CD4-positive, alpha-beta T cell treated with Interleukin-17A for 4 hours (primary cell): ENCODE measurements at regions not wholly inside any gene's neighbourhood (a gene's known extent, or its start where the extent isn't known, plus 50 kb on each side); places are given as distances from the start of the nearest gene placed in this dataset.
A peak's percentile ranks its signal among the peaks of the same experiment; 100 is the strongest.
"Not testable (repeated sequence)": the region's sequence is repeated elsewhere in the genome, so short reads cannot be mapped to it uniquely, and the experiment has no call there.

ENCODE experiments used
- DNase-seq: peaks from one replicate; pipeline ENCODE4 v3.0.0-alpha.2; 2020; ENCODE audit warnings: mixed read lengths

- no peak for DNase-seq
Measured at GRCh38 chr1:10914056-10914455, 98.4 kb upstream of the TARDBP start.

GRCh38 chr1:10915594-10915993 is 96.9 kb upstream of the TARDBP start:
- DNase-seq, result no peak

- no peak for DNase-seq
Measured at GRCh38 chr1:10916311-10916710, 96.1 kb upstream of the TARDBP start.

- no peak for DNase-seq
Measured at GRCh38 chr1:10916991-10917390, 95.5 kb upstream of the TARDBP start.

GRCh38 chr1:10917513-10918454 is 94.7 kb upstream of the TARDBP start:
- DNase-seq, result peak; percentile 29

GRCh38 chr1:10918531-10918930 is 93.9 kb upstream of the TARDBP start:
- no peak for DNase-seq

GRCh38 chr1:10920063-10920626 is 92.3 kb upstream of the TARDBP start:
- DNase-seq, result no peak

GRCh38 chr1:10922315-10923060 is 90.0 kb upstream of the TARDBP start:
- not testable (repeated sequence) for DNase-seq

- no peak for DNase-seq
Measured at GRCh38 chr1:10924030-10924429, 88.4 kb upstream of the TARDBP start.

GRCh38 chr1:10928654-10929053 is 83.8 kb upstream of the TARDBP start:
- DNase-seq, result no peak

GRCh38 chr1:10932088-10932487 is 80.4 kb upstream of the TARDBP start:
- peak; percentile 16 for DNase-seq

GRCh38 chr1:10934150-10934818 is 78.2 kb upstream of the TARDBP start:
- no peak for DNase-seq

GRCh38 chr1:10935246-10935645 is 77.2 kb upstream of the TARDBP start:
- DNase-seq, result no peak

GRCh38 chr1:10935724-10936123 is 76.7 kb upstream of the TARDBP start:
- no peak for DNase-seq

- no peak for DNase-seq
Measured at GRCh38 chr1:10936998-10937901, 75.2 kb upstream of the TARDBP start.

- DNase-seq, result no peak
Measured at GRCh38 chr1:10938741-10939417, 73.6 kb upstream of the TARDBP start.

- peak; percentile 32 for DNase-seq
Measured at GRCh38 chr1:10939654-10940450, 72.6 kb upstream of the TARDBP start.

- DNase-seq, result no peak
Measured at GRCh38 chr1:10940451-10940804, 72.0 kb upstream of the TARDBP start.

- DNase-seq, result no peak
Measured at GRCh38 chr1:10940838-10941237, 71.6 kb upstream of the TARDBP start.

GRCh38 chr1:10941891-10942541 is 70.4 kb upstream of the TARDBP start:
- DNase-seq, result peak; percentile 74
